K562 (cell line): ENCODE measurements at regions not wholly inside any gene's neighbourhood (a gene's known extent, or its start where the extent isn't known, plus 50 kb on each side); places are given as distances from the start of the nearest gene placed in this dataset.

Source experiments
- ATAC-seq: fragments of 200-7000 bp; cut with Tn5 transposase; 3 replicates; pipeline ENCODE4 v1.9.1; 2020; ENCODE audit warnings: moderate library complexity
- BruUV-seq: library from RNA; stranded (reverse); fragments of 400-500 nt; replicated peaks from 2 replicates; lab custom pipeline; 2021; lab: Mats Ljungman, UMichigan
- CTCF ChIA-PET: fragments of 300-600 bp; formaldehyde crosslinking; extraction: SDS; loops from one replicate; lab custom pipeline; 2021; ENCODE audit warnings: low intra/inter-chr PET ratio; lab: Yijun Ruan, JAX
- POLR2A ChIA-PET: fragments of 300-600, 350-650 bp; sonication (Branson Sonifier 250); formaldehyde crosslinking; extraction: SDS; loops from one replicate; lab custom pipeline; 2021; ENCODE audit warnings: antibody characterized with exemption, inconsistent platforms; lab: Yijun Ruan, JAX
- DNase-seq, 4 experiments: peaks; one replicate each; pipeline versions ENCODE4 v3.0.0 to v3.0.0-alpha.2; 2011 to 2018; ENCODE audit warnings: low spot score in 3 of 4, mixed read lengths in 3 of 4; ENCODE audit errors: extremely low read depth in 1 of 4
- FAIRE-seq: peaks from 2 replicates; lab custom pipeline; 2011; peaks lifted over from hg19 to GRCh38; lab: Jason Lieb, UNC
- H2AFZ ChIP-seq: 2 replicates; pipeline ENCODE4 v1.6.0; 2011; ENCODE audit warnings: low read depth, low read length, control low read depth, inconsistent platforms
- H3K27ac ChIP-seq: fragments of 200-600 bp; 3 replicates; pipeline ENCODE4 v1.8.0; 2011; ENCODE audit warnings: low read depth, mild to moderate bottlenecking, control low read depth, inconsistent platforms, low read length, moderate library complexity, mixed read lengths; ENCODE audit errors: extremely low read depth
- H3K27me3 ChIP-seq, 2 experiments: fragments of 300-600 bp in 1 of 2; 2 replicates in 1 of 2; 3 replicates in 1 of 2; pipeline versions ENCODE4 v1.6.0 to v1.8.0; 2011; ENCODE audit warnings: inconsistent platforms in 2 of 2, low read length in 2 of 2, mild to moderate bottlenecking in 1 of 2, mixed read lengths in 1 of 2, moderate library complexity in 1 of 2; ENCODE audit not compliant: control insufficient read depth in 2 of 2, insufficient read depth in 2 of 2
- H3K36me3 ChIP-seq: fragments of 300-600 bp; 3 replicates; pipeline ENCODE4 v1.8.0; 2011; ENCODE audit warnings: mild to moderate bottlenecking, low read length, inconsistent platforms; ENCODE audit not compliant: control insufficient read depth, insufficient read depth
- H3K4me1 ChIP-seq, 2 experiments: fragments of 200-600 bp in 1 of 2; replicated peaks in 1 of 2; 2 replicates in 1 of 2; 3 replicates in 1 of 2; pipeline versions ENCODE4 v1.5.1 to v1.8.0; 2011; ENCODE audit warnings: inconsistent platforms in 2 of 2, low read length in 2 of 2, mild to moderate bottlenecking in 1 of 2, mixed read lengths in 1 of 2, moderate library complexity in 1 of 2; ENCODE audit not compliant: control insufficient read depth in 2 of 2, insufficient read depth in 2 of 2
- H3K4me2 ChIP-seq: 2 replicates; pipeline ENCODE4 v1.6.1; 2011; ENCODE audit warnings: low read length, control low read depth, inconsistent platforms, mixed read lengths; ENCODE audit not compliant: insufficient read depth
- H3K4me3 ChIP-seq: fragments of 200-600 bp; sonication (generic), shearing (Covaris generic); 2 replicates; pipeline ENCODE4 v1.5.1; 2016; ENCODE audit warnings: control low read depth, inconsistent platforms
- H3K79me2 ChIP-seq: fragments of 200-600 bp; 3 replicates; pipeline ENCODE4 v1.8.0; 2011; ENCODE audit warnings: low read length, inconsistent platforms; ENCODE audit not compliant: control insufficient read depth, insufficient read depth
- H3K9ac ChIP-seq, 2 experiments: 2 replicates each; pipeline versions ENCODE4 v1.6.0 to v1.6.1; 2011; ENCODE audit warnings: low read depth in 2 of 2, low read length in 2 of 2, control low read depth in 1 of 2, inconsistent platforms in 1 of 2, mild to moderate bottlenecking in 1 of 2, mixed read lengths in 1 of 2; ENCODE audit not compliant: insufficient read depth in 1 of 2
- H3K9me1 ChIP-seq: one replicate; pipeline ENCODE4 v1.6.0; 2011; ENCODE audit warnings: inconsistent platforms, mild to moderate bottlenecking, low read length, moderate library complexity; ENCODE audit not compliant: control insufficient read depth, insufficient read depth
- H3K9me3 ChIP-seq: replicated peaks from 2 replicates; pipeline ENCODE4 v1.5.1; 2011; ENCODE audit warnings: low read depth, low read length, inconsistent platforms; ENCODE audit not compliant: control insufficient read depth, insufficient read depth
- H4K20me1 ChIP-seq: replicated peaks from 2 replicates; pipeline ENCODE4 v1.6.1; 2011; ENCODE audit warnings: low read length, inconsistent platforms, mixed read lengths; ENCODE audit not compliant: control insufficient read depth, insufficient read depth
- EZH2 ChIP-seq: IDR thresholded peaks from 2 replicates; pipeline ENCODE4 v1.6.1; 2012; ENCODE audit warnings: low read depth, mild to moderate bottlenecking, inconsistent platforms, low read length, borderline replicate concordance
- FUS ChIP-seq: fragments of 200-400 bp; formaldehyde crosslinking; optimal IDR thresholded peaks from 2 replicates; pipeline ENCODE3; 2017; ENCODE audit warnings: low read depth, low read length
- HDAC3 ChIP-seq: fragments of 450-650 bp; IDR thresholded peaks from 2 replicates; pipeline ENCODE4 v1.6.1; 2018; ENCODE audit warnings: borderline replicate concordance, mild to moderate bottlenecking, moderate library complexity; ENCODE audit not compliant: partially characterized antibody
- HEY1 ChIP-seq: fragments of 250-450 bp; sonication (Bioruptor Pico); IDR thresholded peaks from 2 replicates; pipeline ENCODE4 v1.5.0; 2020; ENCODE audit warnings: mild to moderate bottlenecking, moderate library complexity, borderline replicate concordance
- MTF1 ChIP-seq: fragments of 250-450 bp; sonication (Bioruptor Pico); IDR thresholded peaks from 2 replicates; pipeline ENCODE4 v1.9.0; 2021; ENCODE audit warnings: moderate library complexity, mild to moderate bottlenecking, inconsistent platforms, borderline replicate concordance
- PHB ChIP-seq: fragments of 250-450 bp; sonication (Bioruptor Pico); IDR thresholded peaks from 2 replicates; pipeline ENCODE4 v1.5.0; 2021
- TAF7 ChIP-seq: fragments of 450-650 bp; IDR thresholded peaks from 2 replicates; pipeline ENCODE4 v1.6.1; 2016; ENCODE audit warnings: missing genetic modification characterization, missing compliant biosample characterization
- TGIF2 ChIP-seq: sonication (generic); formaldehyde crosslinking; IDR thresholded peaks from 2 replicates; pipeline ENCODE4 v1.8.1; 2022; ENCODE audit warnings: mild to moderate bottlenecking, missing genetic modification reagents, moderate library complexity
- USF2 ChIP-seq: sonication (generic); formaldehyde crosslinking; IDR thresholded peaks from 2 replicates; pipeline ENCODE4 v1.5.0; 2020; ENCODE audit warnings: missing genetic modification reagents
- ZC3H8 ChIP-seq: fragments of 450-650 bp; IDR thresholded peaks from 2 replicates; pipeline ENCODE4 v1.6.1; 2017
- ZNF280B ChIP-seq: fragments of 250-450 bp; sonication (Bioruptor Pico); IDR thresholded peaks from 2 replicates; pipeline ENCODE4 v1.5.1; 2021; ENCODE audit warnings: mild to moderate bottlenecking
- ZNF589 ChIP-seq: fragments of 200-800 bp; sonication (Bioruptor generic); IDR thresholded peaks from 2 replicates; pipeline ENCODE4 v1.6.1; 2016; ENCODE audit warnings: low read depth, missing genetic modification characterization, missing compliant biosample characterization
- WGBS: fragments of 100-300 bp; shearing (Covaris generic); methylation state at CpG from one replicate; pipeline ENCODE4 v1.1.6; 2016; ENCODE audit warnings: low coverage, mixed read lengths; ENCODE audit not compliant: insufficient coverage; ENCODE audit errors: missing lambda C conversion rate; 5-methylcytosine and 5-hydroxymethylcytosine counted together
- in situ Hi-C: fragments of 300-500 bp; cut with MboI; formaldehyde crosslinking; loops from 4 replicates; pipeline ENCODE4 v1.15.0; 2018; ENCODE audit warnings: inconsistent platforms, mixed read lengths
- intact Hi-C: fragments of 100-400 bp; cut with micrococcal nuclease; formaldehyde crosslinking; loops from 2 replicates; pipeline ENCODE4 v1.14.2; 2022

- Histone ChIP-seq H3K27me3 (peaks cover 8 to 66% of the 10 kb centered on the region in 2 experiments; a peak in 4 of 5 replicates), H3K79me2 (no peaks in the 10 kb centered on the region), H3K4me1 (peaks cover 0 to 6% of the 10 kb centered on the region in 2 experiments; a peak in 2 of 5 replicates), H3K9ac (no peak overlapping the region), H2AFZ (no peak overlapping the region), H3K4me2 (no peak overlapping the region), H3K36me3 (no peaks in the 10 kb centered on the region), H4K20me1 (0 out of 2 replicates have a peak, but pooled peaks cover 8% of the 10 kb centered on the region), H3K9me1 (no peaks in the 10 kb centered on the region), H3K4me3 (no peak overlapping the region), H3K9me3 (no peaks in the 10 kb centered on the region), H3K27ac (no peak overlapping the region)
- in situ Hi-C loops (no loop called here), intact Hi-C loops (no loop called here)
- under 1% methylated on average over 10 of the region's 10 CpGs for WGBS
- no peak for FAIRE-seq
- DNase-seq = no peak
- TF ChIP-seq EZH2 = no peak
- no peak for TF ChIP-seq ZNF589
- no peak for TF ChIP-seq ZC3H8
- no peak for TF ChIP-seq ZNF280B (CRISPR knock-in tag)
- no peak for TF ChIP-seq USF2 (CRISPR knock-in tag)
- TF ChIP-seq TGIF2 (CRISPR knock-in tag) = no peak
- TF ChIP-seq MTF1 (CRISPR knock-in tag) = no peak
- TF ChIP-seq FUS = no peak
- no peak for TF ChIP-seq HDAC3
- TF ChIP-seq HEY1 (CRISPR knock-in tag) = no peak
- TF ChIP-seq TAF7 (tag) = no peak
- no peak for TF ChIP-seq PHB (CRISPR knock-in tag)
- ChIA-PET CTCF (interaction anchor here (0.6 kb wide), 1 partner anchor 980 kb away, joined by 4 read pairs; no protein-coding TSS in a partner anchor), POLR2A (interaction anchor here (0.6 kb wide), 2 partner anchors 204 to 1795 kb away, joined by 3 read pairs; no protein-coding TSS in a partner anchor)
- no peak for ATAC-seq
- BruUV-seq = no TSS peak
These were observed 102.1 kb upstream of the SHH start for GRCh38 chr7:155914341-155914740.
